NOMO-1 (cell line): ENCODE measurements at regions not wholly inside any gene's neighbourhood (a gene's known extent, or its start where the extent isn't known, plus 50 kb on each side); places are given as distances from the start of the nearest gene placed in this dataset.
"Not testable (repeated sequence)": the region's sequence is repeated elsewhere in the genome, so short reads cannot be mapped to it uniquely, and the experiment has no call there.

Experiments used
- DNase-seq, 2 experiments: peaks; one replicate each; lab custom pipeline; 2025; ENCODE audit not compliant: unreplicated experiment in 2 of 2; lab: John Stamatoyannopoulos, UW

GRCh38 chr6:146980900-146981329 is 223.3 kb upstream of the STXBP5 start:
- DNase-seq = no peak

GRCh38 chr6:146981981-146982380 is 222.2 kb upstream of the STXBP5 start:
- no peak for DNase-seq

GRCh38 chr6:146984251-146984924 is 219.8 kb upstream of the STXBP5 start:
- DNase-seq = no peak

DNA sequence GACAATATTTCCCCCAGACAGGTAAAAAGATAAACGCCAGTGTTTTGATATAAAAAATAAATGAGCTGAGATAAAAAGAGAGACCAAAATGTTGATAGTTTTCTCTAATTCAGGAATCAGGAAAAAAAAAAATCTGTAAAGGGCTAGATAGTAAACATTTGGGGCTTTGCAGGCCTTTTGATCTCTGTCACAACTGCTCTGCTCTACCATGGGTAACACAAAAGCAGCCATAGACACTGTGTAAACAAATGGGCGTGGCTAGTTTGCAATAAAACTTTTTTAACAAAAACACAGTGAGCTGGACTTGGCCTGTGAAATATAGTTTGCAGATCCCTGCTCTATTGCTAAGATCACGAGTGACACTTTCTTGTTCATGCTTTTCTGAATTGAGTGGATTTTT is 219.1 kb upstream of the STXBP5 start:
- no peak for DNase-seq

- no peak for DNase-seq
These were observed 218.3 kb upstream of the STXBP5 start for GRCh38 chr6:146985966-146986365.

- DNase-seq = not testable (repeated sequence)
These were observed 216.3 kb upstream of the STXBP5 start for GRCh38 chr6:146987938-146988337.

DNA sequence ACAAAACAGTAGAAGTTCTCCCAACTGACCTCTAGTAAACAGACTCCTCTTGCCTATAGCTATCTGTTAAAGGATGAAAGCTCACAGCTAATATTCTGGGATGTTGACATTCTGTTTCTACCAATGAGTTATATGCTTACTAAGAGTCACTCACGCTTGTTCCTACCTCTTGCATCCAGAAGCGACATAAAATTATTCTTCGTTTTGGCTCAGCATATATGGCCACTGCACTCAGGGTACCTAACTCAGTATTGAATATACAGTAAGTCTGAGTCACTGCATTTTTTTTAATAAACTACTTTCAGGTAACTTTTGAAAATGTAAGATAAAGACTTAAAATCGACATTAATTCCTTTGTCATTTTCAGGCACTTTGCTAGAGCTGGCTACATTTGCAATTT is 214.4 kb upstream of the STXBP5 start:
- no peak for DNase-seq

DNA sequence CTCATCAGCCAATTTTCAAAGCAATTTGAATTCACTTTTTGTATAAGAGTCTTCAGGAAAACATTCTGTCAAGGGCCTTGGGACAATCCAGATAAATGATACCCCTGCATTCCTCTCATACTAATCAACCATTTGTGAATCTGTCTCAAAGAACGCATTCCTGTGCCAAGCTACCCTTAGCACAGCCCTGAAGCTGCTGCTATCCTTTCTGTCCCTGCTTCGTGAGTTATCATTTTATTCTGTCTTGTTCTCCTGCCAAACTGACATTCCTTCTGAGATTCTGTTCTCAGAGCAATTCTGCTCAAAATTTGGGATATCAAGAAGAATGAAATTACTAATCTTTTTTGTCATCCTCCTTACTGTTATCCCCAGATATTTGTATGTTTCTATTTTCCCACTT is 213.9 kb upstream of the STXBP5 start:
- DNase-seq = no peak

DNA sequence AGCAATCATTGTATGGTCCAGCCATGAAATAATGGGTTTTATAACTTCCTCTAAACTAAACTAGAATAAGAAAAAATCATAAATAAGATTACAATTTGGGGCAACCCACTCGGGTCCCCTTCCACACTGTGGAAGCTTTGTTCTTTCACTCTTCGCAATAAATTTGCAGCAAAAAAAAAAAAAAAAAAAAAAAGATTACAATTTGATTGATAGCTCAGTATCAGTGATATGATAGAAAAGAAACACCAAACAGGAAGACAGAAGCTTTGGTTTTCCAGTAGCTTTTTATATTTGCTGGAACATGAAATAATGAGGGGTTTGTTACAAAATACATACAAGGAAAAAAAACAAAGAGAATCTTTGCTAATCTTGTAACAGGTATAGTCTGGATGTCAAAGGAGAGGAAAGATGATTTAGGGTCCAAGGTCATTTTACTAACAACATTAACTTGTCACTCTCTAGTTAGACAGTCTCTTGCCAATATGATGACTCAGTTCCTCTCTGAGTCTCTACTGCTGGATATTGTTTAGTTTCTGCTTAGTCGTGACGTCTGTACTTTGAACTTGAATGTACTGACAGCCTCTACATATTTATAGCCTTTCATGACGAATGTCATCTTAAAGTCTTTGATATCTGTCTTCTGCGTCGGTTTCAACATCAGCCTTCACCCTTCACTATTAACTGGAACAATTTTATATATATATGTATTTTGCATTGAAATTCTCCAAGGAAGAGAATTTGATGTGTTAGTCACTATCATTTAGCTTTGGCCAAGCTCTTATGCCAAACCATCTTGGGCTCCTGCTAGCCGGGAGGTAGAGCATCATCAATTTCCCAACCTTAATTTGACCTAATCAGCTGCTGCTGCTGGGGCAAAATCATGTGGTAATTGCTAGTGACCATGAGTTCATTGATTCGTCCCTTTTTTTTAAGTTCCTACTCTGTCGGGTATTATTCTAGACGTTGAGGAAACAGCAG is 213.1 kb upstream of the STXBP5 start:
- peak in 1 of 2 experiments; percentile 20 for DNase-seq

DNA sequence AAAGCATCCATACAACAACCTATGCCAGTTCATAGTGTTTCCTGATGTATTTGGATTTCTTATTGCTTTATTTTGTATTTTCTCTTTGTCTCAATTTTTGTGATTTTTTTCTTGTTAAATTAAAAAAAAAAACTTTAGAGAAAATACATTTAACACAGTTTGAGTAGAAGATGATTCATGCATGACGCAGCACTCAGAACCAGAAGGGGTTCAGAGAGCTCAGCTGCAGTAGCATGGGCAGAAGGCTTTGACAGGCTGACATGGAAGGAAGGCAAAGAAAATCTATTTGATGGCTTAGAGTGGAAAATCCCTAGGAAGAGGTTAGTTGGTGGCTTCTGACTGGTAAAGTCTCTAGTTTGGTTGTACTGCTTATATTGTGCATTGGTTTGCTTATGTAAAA is 207.2 kb upstream of the STXBP5 start:
- DNase-seq = no peak

GRCh38 chr6:146999766-147000165 is 204.5 kb upstream of the STXBP5 start:
- no peak for DNase-seq

GRCh38 chr6:147000545-147001488 is 203.4 kb upstream of the STXBP5 start:
- no peak for DNase-seq

GRCh38 chr6:147001621-147002020 is 202.6 kb upstream of the STXBP5 start:
- DNase-seq = peak in 1 of 2 experiments; percentile 20

DNA sequence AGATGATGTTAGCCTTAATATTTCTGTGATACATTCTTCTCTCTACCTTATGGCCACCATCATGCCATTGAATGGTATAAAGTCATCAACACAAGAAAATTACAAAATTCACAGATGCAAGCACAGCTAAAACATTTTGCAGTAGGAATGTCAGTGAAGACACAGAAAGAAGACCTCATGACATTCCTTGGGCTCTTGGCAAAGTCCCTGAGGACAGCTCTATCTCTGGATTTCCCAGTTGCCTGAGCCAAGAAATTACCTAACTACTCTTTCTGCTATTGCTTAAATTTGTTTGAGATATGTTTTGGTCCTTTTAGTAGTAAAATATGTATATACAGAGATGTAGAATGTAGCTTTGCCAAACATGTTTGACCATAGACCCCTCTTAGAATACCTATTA is 201.0 kb upstream of the STXBP5 start:
- no peak for DNase-seq

DNA sequence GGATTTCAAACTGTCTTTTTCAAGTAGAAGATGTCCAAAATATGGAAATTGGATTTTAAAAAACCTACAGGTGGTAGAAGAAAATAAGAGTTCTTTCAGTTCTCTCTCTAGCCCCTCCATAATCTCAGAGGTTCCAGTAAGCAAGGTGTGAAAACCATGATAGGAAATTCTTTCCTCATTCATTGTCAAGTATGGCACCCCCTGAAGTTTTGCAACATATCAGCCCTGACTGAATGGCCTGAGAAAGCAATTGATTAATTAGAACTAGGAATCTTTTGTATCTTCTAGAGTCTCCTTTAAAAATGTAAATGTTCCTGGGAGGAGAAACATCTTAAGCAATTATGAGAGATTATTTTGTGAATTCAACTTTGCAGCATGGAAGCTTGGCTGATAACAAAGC is 198.7 kb upstream of the STXBP5 start:
- DNase-seq = no peak

GRCh38 chr6:147007441-147007840 is 196.8 kb upstream of the STXBP5 start:
- DNase-seq = no peak

GRCh38 chr6:147009358-147009757 is 194.9 kb upstream of the STXBP5 start:
- no peak for DNase-seq

DNA sequence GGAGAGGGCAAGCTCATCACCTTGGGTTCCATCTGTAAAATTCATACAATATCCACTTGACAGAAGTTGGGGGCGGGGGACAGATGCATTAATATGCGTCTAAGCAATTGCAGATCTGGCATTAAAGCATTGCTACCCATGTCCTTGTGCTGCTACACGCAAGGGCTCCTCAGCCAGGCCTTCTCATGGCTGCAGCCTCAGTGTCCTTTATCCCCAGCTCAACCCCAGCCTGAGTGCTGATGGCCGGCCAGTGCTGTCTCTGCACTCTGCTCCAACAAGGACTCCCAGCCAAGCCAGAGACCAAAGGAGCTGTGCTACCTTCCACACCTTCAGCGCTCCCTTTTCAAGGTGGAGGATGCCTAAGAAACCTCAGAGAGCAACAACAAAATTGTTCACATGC is 188.5 kb upstream of the STXBP5 start:
- no peak for DNase-seq

- no peak for DNase-seq
These were observed 187.8 kb upstream of the STXBP5 start for GRCh38 chr6:147016440-147016839.

DNA sequence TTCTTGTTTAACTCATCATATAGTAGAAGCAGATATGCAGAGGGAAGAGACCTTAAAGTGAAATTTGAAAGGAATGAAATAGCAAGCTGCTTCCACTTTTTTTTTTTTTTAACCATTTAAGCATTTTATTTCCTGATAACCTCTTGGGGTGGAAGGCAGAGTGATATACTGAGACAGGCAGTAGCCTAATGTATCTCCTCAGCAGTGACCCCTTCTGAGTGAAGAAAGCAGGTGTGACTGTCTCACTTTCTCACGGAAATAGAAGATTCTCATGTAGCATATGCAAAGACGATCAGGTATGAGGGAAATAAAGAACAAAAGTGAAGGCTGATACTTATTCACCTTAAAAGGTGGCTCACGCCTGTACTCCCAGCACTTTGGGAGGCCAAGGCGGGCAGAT is 187.1 kb upstream of the STXBP5 start:
- no peak for DNase-seq

- no peak for DNase-seq
These were observed 185.2 kb upstream of the STXBP5 start for GRCh38 chr6:147019001-147019400.
